ENCODE measurements at regions not wholly inside any gene's neighbourhood (a gene's known extent, or its start where the extent isn't known, plus 50 kb on each side); places are given as distances from the start of the nearest gene placed in this dataset.

DNA sequence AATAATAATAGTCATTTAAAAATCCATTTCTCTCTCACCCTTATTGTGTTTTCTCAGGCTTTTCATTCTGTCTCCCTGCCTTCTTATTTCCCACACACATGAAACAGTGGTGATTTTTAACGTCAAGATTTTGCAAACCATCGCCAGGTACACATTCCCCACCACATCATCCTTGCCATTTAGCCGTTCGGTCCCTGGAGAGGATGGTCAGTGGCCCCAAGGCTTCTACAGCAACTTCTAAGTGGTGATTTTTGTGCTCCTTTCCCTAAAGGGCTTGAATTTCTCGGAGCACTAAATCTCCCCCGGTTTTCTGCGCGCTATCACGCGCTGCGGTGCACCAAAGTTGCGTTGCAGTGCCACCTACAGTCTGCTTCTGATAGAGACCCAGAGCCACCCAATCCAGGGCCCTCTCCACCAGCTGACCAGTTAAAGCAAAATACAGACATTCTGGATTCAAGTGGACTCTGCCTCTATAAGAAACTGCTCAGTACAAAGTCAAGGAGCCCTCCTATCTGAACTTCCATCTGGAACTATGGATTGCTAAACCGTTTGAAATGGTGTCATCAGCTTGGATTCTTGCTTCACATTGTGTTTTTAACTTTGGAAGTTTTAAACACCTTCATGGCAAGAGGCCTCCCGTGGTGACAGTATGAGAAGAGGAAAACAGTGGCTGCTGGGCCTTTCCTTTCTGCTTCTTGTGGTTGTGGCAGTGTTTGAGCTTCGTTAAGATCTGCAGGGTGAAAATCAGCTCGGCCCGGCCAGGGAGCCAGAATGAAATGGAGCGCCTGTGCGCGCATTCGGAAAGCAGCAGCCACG is 234.0 kb downstream of the SPTSSA start (continued):
- TF ChIP-seq MZF1 (CRISPR knock-in tag; IDR thresholded peaks at IDR 0.05; ENCODE audit: borderline replicate concordance): no peak
- no peak for TF ChIP-seq HNRNPLL (IDR thresholded peaks at IDR 0.05; ENCODE audit: low read depth, low read length, poor library complexity, severe bottlenecking)
- TF ChIP-seq, protein P1, sequence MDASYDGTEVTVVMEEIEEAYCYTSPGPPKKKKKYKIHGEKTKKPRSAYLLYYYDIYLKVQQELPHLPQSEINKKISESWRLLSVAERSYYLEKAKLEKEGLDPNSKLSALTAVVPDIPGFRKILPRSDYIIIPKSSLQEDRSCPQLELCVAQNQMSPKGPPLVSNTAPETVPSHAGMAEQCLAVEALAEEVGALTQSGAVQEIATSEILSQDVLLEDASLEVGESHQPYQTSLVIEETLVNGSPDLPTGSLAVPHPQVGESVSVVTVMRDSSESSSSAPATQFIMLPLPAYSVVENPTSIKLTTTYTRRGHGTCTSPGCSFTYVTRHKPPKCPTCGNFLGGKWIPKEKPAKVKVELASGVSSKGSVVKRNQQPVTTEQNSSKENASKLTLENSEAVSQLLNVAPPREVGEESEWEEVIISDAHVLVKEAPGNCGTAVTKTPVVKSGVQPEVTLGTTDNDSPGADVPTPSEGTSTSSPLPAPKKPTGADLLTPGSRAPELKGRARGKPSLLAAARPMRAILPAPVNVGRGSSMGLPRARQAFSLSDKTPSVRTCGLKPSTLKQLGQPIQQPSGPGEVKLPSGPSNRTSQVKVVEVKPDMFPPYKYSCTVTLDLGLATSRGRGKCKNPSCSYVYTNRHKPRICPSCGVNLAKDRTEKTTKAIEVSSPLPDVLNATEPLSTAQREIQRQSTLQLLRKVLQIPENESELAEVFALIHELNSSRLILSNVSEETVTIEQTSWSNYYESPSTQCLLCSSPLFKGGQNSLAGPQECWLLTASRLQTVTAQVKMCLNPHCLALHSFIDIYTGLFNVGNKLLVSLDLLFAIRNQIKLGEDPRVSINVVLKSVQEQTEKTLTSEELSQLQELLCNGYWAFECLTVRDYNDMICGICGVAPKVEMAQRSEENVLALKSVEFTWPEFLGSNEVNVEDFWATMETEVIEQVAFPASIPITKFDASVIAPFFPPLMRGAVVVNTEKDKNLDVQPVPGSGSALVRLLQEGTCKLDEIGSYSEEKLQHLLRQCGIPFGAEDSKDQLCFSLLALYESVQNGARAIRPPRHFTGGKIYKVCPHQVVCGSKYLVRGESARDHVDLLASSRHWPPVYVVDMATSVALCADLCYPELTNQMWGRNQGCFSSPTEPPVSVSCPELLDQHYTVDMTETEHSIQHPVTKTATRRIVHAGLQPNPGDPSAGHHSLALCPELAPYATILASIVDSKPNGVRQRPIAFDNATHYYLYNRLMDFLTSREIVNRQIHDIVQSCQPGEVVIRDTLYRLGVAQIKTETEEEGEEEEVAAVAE (CRISPR knock-in tag; IDR thresholded peaks at IDR 0.05; ENCODE audit: borderline replicate concordance): peak; percentile 36; the same call in 1 of the 2 replicates
- TF ChIP-seq POLR2AphosphoS5 (IDR thresholded peaks at IDR 0.05; ENCODE audit: low read depth, low read length): no peak
- TF ChIP-seq NFYB (CRISPR knock-in tag; IDR thresholded peaks at IDR 0.05): no peak; the same call in 1 of the 2 replicates
- TF ChIP-seq, protein P2, sequence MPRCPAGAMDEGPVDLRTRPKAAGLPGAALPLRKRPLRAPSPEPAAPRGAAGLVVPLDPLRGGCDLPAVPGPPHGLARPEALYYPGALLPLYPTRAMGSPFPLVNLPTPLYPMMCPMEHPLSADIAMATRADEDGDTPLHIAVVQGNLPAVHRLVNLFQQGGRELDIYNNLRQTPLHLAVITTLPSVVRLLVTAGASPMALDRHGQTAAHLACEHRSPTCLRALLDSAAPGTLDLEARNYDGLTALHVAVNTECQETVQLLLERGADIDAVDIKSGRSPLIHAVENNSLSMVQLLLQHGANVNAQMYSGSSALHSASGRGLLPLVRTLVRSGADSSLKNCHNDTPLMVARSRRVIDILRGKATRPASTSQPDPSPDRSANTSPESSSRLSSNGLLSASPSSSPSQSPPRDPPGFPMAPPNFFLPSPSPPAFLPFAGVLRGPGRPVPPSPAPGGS (CRISPR knock-in tag; IDR thresholded peaks at IDR 0.05): no peak
- peak; percentile 44; the same call in 1 of the 2 replicates for TF ChIP-seq CEBPG (CRISPR knock-in tag; IDR thresholded peaks at IDR 0.05)
- TF ChIP-seq ZNF10 (CRISPR knock-in tag; IDR thresholded peaks at IDR 0.05; ENCODE audit: borderline replicate concordance, low read depth): no peak
- TF ChIP-seq SP140L (CRISPR knock-in tag; IDR thresholded peaks at IDR 0.05; ENCODE audit: borderline replicate concordance): peak; percentile 83; the same call in 1 of the 2 replicates
- TF ChIP-seq, protein P3, sequence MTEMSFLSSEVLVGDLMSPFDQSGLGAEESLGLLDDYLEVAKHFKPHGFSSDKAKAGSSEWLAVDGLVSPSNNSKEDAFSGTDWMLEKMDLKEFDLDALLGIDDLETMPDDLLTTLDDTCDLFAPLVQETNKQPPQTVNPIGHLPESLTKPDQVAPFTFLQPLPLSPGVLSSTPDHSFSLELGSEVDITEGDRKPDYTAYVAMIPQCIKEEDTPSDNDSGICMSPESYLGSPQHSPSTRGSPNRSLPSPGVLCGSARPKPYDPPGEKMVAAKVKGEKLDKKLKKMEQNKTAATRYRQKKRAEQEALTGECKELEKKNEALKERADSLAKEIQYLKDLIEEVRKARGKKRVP (CRISPR knock-in tag; IDR thresholded peaks at IDR 0.05): peak in 1 of 2 experiments; percentile 54; a peak in 2 of 4 replicates
- TF ChIP-seq PAXIP1 (CRISPR knock-in tag; conservative IDR thresholded peaks at IDR 0.05): no peak
- peak; percentile 59; the same call in 1 of the 2 replicates for TF ChIP-seq CBX5 (CRISPR knock-in tag; IDR thresholded peaks at IDR 0.05; ENCODE audit: borderline replicate concordance)
- peak; percentile 69 for TF ChIP-seq HNF4A (CRISPR knock-in tag; IDR thresholded peaks at IDR 0.05)
- TF ChIP-seq TFAP4 (IDR thresholded peaks at IDR 0.05; ENCODE audit: borderline replicate concordance, low read depth): peak; percentile 89
- 0 out of 2 replicates have a peak, but pooled peaks have one; percentile 8 for TF ChIP-seq ZNF547 (CRISPR knock-in tag; IDR thresholded peaks at IDR 0.05)
- peak; percentile 68; the same call in 1 of the 2 replicates for TF ChIP-seq ZNF441 (CRISPR knock-in tag; IDR thresholded peaks at IDR 0.05; ENCODE audit: borderline replicate concordance)
- peak; percentile 15; the same call in 1 of the 2 replicates for TF ChIP-seq HDAC1 (CRISPR knock-in tag; IDR thresholded peaks at IDR 0.05)

All from HepG2 (cell line).